ENCODE measurements at regions not wholly inside any gene's neighbourhood (a gene's known extent, or its start where the extent isn't known, plus 50 kb on each side); places are given as distances from the start of the nearest gene placed in this dataset.
"Not testable (repeated sequence)": the region's sequence is repeated elsewhere in the genome, so short reads cannot be mapped to it uniquely, and the experiment has no call there.

- DNase-seq (ENCODE audit: low read depth, low spot score): no peak
- no peaks in the 10 kb centered on the region for H3K36me3 Mint-ChIP-seq (ENCODE audit: low read depth)
- TF ChIP-seq CTCF (conservative IDR thresholded peaks at IDR 0.05): no peak
- H3K4me1 Mint-ChIP-seq: peaks cover 3% of the 10 kb centered on the region
- H3K27me3 Mint-ChIP-seq (ENCODE audit: low read depth): no peaks in the 10 kb centered on the region
- no peak overlapping the region for H3K4me3 Mint-ChIP-seq
- H3K9me3 Mint-ChIP-seq: no peaks in the 10 kb centered on the region
- H3K27ac Mint-ChIP-seq (ENCODE audit: unreplicated experiment): no peak overlapping the region
These were observed 61.2 kb upstream of the SELENOP start for GRCh38 chr5:42872865-42873264.

GRCh38 chr5:42870882-42871418 is 59.3 kb upstream of the SELENOP start:
- H3K36me3 Mint-ChIP-seq (ENCODE audit: low read depth): peaks cover 6% of the 10 kb centered on the region
- no peak overlapping the region for H3K27ac Mint-ChIP-seq (ENCODE audit: unreplicated experiment)
- H3K4me3 Mint-ChIP-seq: no peak overlapping the region
- H3K4me1 Mint-ChIP-seq: peaks cover 7% of the 10 kb centered on the region
- no peaks in the 10 kb centered on the region for H3K27me3 Mint-ChIP-seq (ENCODE audit: low read depth)
- no peak for TF ChIP-seq CTCF (conservative IDR thresholded peaks at IDR 0.05)
- DNase-seq (ENCODE audit: low read depth, low spot score): no peak
- no peaks in the 10 kb centered on the region for H3K9me3 Mint-ChIP-seq

GRCh38 chr5:42868417-42868816 is 56.7 kb upstream of the SELENOP start:
- not testable (repeated sequence) for H3K9me3 Mint-ChIP-seq; H3K4me3 Mint-ChIP-seq; DNase-seq (ENCODE audit: low read depth, low spot score); H3K36me3 Mint-ChIP-seq (ENCODE audit: low read depth); H3K4me1 Mint-ChIP-seq; H3K27me3 Mint-ChIP-seq (ENCODE audit: low read depth); H3K27ac Mint-ChIP-seq (ENCODE audit: unreplicated experiment)

GRCh38 chr5:42864749-42865148 is 53.1 kb upstream of the SELENOP start:
- H3K4me3 Mint-ChIP-seq; H3K27ac Mint-ChIP-seq (ENCODE audit: unreplicated experiment); H3K4me1 Mint-ChIP-seq; H3K27me3 Mint-ChIP-seq (ENCODE audit: low read depth); DNase-seq (ENCODE audit: low read depth, low spot score); H3K36me3 Mint-ChIP-seq (ENCODE audit: low read depth): not testable (repeated sequence)
- H3K9me3 Mint-ChIP-seq: peaks cover 21% of the 10 kb centered on the region

Measured in neural crest cell (in vitro differentiated cells).